T-cell (primary cell): ENCODE measurements at regions not wholly inside any gene's neighbourhood (a gene's known extent, or its start where the extent isn't known, plus 50 kb on each side); places are given as distances from the start of the nearest gene placed in this dataset.

ENCODE experiments used
- ATAC-seq, 4 experiments: fragments of 200-7000 bp in 3 of 4; fragments of 150-1000 bp in 1 of 4; cut with Tn5 transposase; replicated peaks in 1 of 4; 1 replicate in 3 of 4; 2 replicates in 1 of 4; pipeline ENCODE4 v1.10.0; 2021; ENCODE audit warnings: moderate library complexity in 3 of 4, mild to moderate bottlenecking in 2 of 4, moderate number of reproducible peaks in 1 of 4
- CTCF ChIA-PET, 2 donors: fragments of 300-600 bp; sonication (Branson Sonifier 250); formaldehyde crosslinking; loops; one replicate each; lab custom pipeline; 2022; ENCODE audit warnings: antibody characterized with exemption in 2 of 2; lab: Charles Lee
- POLR2A ChIA-PET, 2 donors: fragments of 300-600 bp; sonication (Branson Sonifier 250); formaldehyde crosslinking; loops; one replicate each; lab custom pipeline; 2022; ENCODE audit warnings: antibody characterized with exemption in 2 of 2; lab: Charles Lee
- DNase-seq, 35 experiments: peaks; one replicate each; pipeline versions ENCODE4 v3.0.0 to v3.0.0-alpha.2; 2013 to 2023
- H3K27ac ChIP-seq: one replicate; pipeline ENCODE4 v1.5.1; 2013; ENCODE audit warnings: low read length
- H3K27me3 ChIP-seq, 2 experiments: replicated peaks in 1 of 2; 1 replicate in 1 of 2; 2 replicates in 1 of 2; pipeline versions ENCODE4 v1.6.1 to v1.7.0; 2013; ENCODE audit warnings: low read length in 1 of 2, mixed read lengths in 1 of 2; ENCODE audit not compliant: control insufficient read depth in 2 of 2, insufficient read depth in 2 of 2; ENCODE audit errors: extremely low read depth in 1 of 2
- H3K36me3 ChIP-seq, 2 donors: 1 replicate in 1 of 2; 2 replicates in 1 of 2; pipeline versions ENCODE4 v1.6.1 to v1.7.0; 2013; ENCODE audit warnings: low read length in 1 of 2; ENCODE audit not compliant: control insufficient read depth in 2 of 2, insufficient read depth in 1 of 2; ENCODE audit errors: extremely low read depth in 1 of 2
- H3K4me1 ChIP-seq, 2 experiments: 1 replicate in 1 of 2; 2 replicates in 1 of 2; pipeline versions ENCODE4 v1.6.1 to v1.7.0; 2013; ENCODE audit warnings: low read length in 2 of 2, mixed read lengths in 1 of 2; ENCODE audit not compliant: insufficient read depth in 2 of 2, control insufficient read depth in 1 of 2; ENCODE audit errors: extremely low read depth in 1 of 2
- H3K4me3 ChIP-seq, 2 donors: 1 replicate in 1 of 2; 2 replicates in 1 of 2; pipeline versions ENCODE4 v1.5.1 to v1.7.0; 2013; ENCODE audit warnings: mild to moderate bottlenecking in 2 of 2, low read length in 1 of 2, moderate library complexity in 1 of 2; ENCODE audit not compliant: control insufficient read depth in 1 of 2; ENCODE audit errors: extremely low read depth in 1 of 2
- H3K9me3 ChIP-seq: 2 replicates; pipeline ENCODE4 v1.7.0; 2013
- H3K27ac Mint-ChIP-seq, 2 donors: one replicate each; pipeline ENCODE4 v1.8.0; 2020 to 2021; ENCODE audit warnings: mild to moderate bottlenecking in 2 of 2, mixed read lengths in 2 of 2
- H3K27me3 Mint-ChIP-seq, 2 donors: one replicate each; pipeline ENCODE4 v1.8.0; 2021 to 2022; ENCODE audit warnings: mixed read lengths in 2 of 2
- H3K36me3 Mint-ChIP-seq: one replicate; pipeline ENCODE4 v1.8.0; 2021; ENCODE audit warnings: mixed read lengths
- H3K4me1 Mint-ChIP-seq, 3 donors: one replicate each; pipeline ENCODE4 v1.8.0; 2020 to 2022; ENCODE audit warnings: mixed read lengths in 3 of 3, mild to moderate bottlenecking in 1 of 3
- H3K4me3 Mint-ChIP-seq, 3 donors: one replicate each; pipeline ENCODE4 v1.8.0; 2020 to 2022; ENCODE audit warnings: mild to moderate bottlenecking in 3 of 3, mixed read lengths in 3 of 3, moderate library complexity in 3 of 3
- H3K9me3 Mint-ChIP-seq, 3 donors: one replicate each; pipeline ENCODE4 v1.8.0; 2020 to 2022; ENCODE audit warnings: mixed read lengths in 3 of 3
- WGBS: methylation state at CpG from one replicate; pipeline ENCODE4 v1.1.5; 2013; ENCODE audit warnings: missing lambda C conversion rate; ENCODE audit not compliant: insufficient coverage; 5-methylcytosine and 5-hydroxymethylcytosine counted together

DNA sequence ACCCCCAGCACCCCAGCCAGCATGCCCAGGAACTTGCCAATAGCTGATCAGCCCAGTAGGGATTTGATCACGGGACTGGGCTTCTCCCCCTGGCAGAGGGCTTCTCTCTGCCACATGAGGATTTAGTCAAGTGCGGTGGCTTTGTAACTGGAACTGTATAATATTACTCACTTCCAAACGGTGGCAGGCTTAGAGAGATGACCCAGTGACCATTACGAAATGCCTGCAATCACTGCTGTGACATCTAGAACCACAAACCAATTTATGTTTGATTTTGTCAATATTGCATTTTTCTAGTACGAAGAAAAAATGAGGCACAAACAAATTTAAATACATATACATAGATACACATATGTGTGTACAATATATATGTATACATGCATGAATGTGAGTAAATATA, 192.1 kb downstream of the ERCC6L2 start:
- H3K36me3 Mint-ChIP-seq, result no peaks in the 10 kb centered on the region
- no peaks in the 10 kb centered on the region for H3K4me1 Mint-ChIP-seq
- Histone ChIP-seq H3K4me1 (no peaks in the 10 kb centered on the region), H3K27ac (no peak overlapping the region), H3K9me3 (no peaks in the 10 kb centered on the region), H3K4me3 (no peak overlapping the region), H3K36me3 (no peaks in the 10 kb centered on the region), H3K27me3 (peaks cover 0 to 13% of the 10 kb centered on the region in 2 experiments)
- WGBS, result no CpG with 5 or more reads among the region's 5 CpGs
- H3K9me3 Mint-ChIP-seq, result no peaks in the 10 kb centered on the region
- H3K27me3 Mint-ChIP-seq, result peaks cover 0 to 3% of the 10 kb centered on the region in 2 donors
- CTCF ChIA-PET, result no interaction called here
- no peak overlapping the region for H3K27ac Mint-ChIP-seq
- POLR2A ChIA-PET, result no interaction called here
- H3K4me3 Mint-ChIP-seq, result no peak overlapping the region
- DNase-seq (no peak), ATAC-seq (no peak)

DNA sequence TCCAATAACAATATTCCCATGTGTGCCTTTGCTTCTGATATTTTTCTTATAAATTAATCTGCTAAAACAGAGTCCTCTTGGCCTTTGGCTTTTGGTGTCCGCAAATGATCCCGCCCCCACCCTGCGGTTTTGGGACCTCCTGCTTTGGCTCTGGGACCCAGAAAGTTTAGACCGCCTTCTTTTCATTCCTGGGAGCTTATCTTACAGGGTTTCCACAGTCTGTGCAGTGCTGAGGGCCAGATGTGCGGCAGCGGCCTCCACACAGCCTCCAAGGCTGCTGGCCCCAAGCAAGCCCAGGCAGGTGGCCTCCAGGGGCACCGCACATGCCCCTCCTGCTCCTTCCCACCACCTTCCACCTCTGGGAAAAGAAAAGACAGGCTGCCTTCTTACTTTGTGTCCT, 191.5 kb downstream of the ERCC6L2 start:
- POLR2A ChIA-PET, result no interaction called here
- Histone ChIP-seq H3K36me3 (no peaks in the 10 kb centered on the region), H3K4me3 (no peak overlapping the region), H3K4me1 (no peaks in the 10 kb centered on the region), H3K9me3 (no peaks in the 10 kb centered on the region), H3K27me3 (peaks cover 0 to 13% of the 10 kb centered on the region in 2 experiments), H3K27ac (no peak overlapping the region)
- Mint-ChIP-seq H3K27ac (no peak overlapping the region), H3K9me3 (no peaks in the 10 kb centered on the region), H3K4me3 (no peak overlapping the region), H3K27me3 (peaks cover 0 to 3% of the 10 kb centered on the region in 2 donors), H3K4me1 (peaks cover 2% of the 10 kb centered on the region in 3 donors), H3K36me3 (no peaks in the 10 kb centered on the region)
- CTCF ChIA-PET, result no interaction called here
- ATAC-seq (no peak), DNase-seq (no peak)
- 91% methylated on average over 6 of the region's 7 CpGs for WGBS

DNA sequence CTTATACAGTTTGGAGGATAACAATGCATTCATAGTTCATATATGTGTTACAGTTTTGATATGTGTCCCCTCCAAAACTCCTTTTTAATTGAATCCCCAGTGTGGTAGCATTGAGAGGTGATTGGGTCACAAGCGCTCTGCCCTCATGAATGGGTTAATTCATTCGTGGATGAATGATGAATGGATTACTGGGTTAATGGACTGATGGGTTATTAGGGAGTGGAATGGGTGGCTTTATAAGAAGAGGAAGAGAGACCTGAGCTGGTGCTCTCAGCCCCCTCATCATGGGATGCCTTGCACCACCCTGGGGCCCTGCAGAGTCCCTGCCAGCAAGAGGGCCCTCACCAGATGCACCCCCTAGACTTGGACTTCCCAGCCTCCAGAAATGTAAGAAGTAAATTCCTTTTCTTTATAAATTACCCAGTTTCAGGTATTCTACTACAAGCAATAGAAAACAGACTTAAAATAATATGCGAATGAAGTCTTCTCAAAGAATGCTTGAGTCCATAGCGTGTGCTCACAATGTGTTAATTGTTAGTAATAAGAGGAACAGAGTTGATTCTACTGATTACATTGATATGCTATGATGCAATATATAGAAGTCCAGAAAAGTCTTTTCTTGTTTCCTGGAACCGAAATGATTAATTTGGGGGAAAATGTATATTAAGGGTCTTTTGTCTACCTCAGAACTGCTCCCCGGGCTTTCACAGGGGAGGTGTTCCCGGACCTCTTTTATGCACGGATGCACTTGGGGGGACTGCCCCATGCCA, 190.2 kb downstream of the ERCC6L2 start:
- Histone ChIP-seq H3K27ac (no peak overlapping the region), H3K9me3 (no peaks in the 10 kb centered on the region), H3K4me1 (no peaks in the 10 kb centered on the region), H3K27me3 (peaks cover 0 to 13% of the 10 kb centered on the region in 2 experiments), H3K36me3 (no peaks in the 10 kb centered on the region), H3K4me3 (no peak overlapping the region)
- Mint-ChIP-seq H3K9me3 (no peaks in the 10 kb centered on the region), H3K36me3 (no peaks in the 10 kb centered on the region), H3K4me3 (no peak overlapping the region), H3K27ac (no peak overlapping the region), H3K27me3 (peaks cover 0 to 5% of the 10 kb centered on the region in 2 donors), H3K4me1 (peaks cover 8 to 15% (median 9%) of the 10 kb centered on the region in 3 donors)
- ATAC-seq (no peak), DNase-seq (no peak)
- CTCF ChIA-PET, result no interaction called here
- WGBS, result 100% methylated on average over 2 of the region's 8 CpGs
- POLR2A ChIA-PET, result no interaction called here

DNA sequence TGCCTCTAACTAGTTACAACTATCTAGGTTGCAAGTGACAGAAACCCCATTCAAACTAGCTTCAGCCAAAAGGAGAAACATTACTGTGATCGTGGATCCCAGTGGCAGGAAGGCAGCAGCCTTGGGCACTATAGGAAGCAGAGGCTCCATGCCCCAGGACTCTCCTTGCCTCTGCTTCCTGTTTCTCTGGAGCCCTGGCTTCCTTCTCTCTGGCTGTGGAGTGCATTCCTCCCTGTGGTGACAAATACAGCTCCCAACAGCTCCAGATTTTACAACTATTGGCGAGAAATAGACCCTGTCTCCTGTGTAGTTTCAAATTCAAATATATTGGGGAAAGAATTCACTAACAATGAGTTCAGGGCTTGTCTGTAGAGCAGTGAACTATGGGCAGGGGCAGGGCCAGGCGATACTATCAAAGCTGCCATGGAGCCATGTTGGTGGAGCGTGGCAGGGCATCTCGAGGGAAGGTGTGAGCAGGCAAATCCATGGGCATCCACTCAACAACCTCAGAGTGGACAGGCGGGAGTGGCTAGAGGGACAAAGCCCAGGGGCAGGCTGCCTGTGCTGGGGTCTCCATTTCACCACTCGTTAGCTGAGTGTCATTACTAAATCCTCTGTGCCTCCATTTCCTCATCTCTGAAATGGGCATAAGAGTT, 189.5 kb downstream of the ERCC6L2 start:
- Histone ChIP-seq H3K27me3 (peaks cover 0 to 8% of the 10 kb centered on the region in 2 experiments), H3K27ac (no peak overlapping the region), H3K36me3 (no peaks in the 10 kb centered on the region), H3K4me1 (no peaks in the 10 kb centered on the region), H3K9me3 (no peaks in the 10 kb centered on the region), H3K4me3 (no peak overlapping the region)
- no peak for ATAC-seq
- 87% methylated on average over 4 of the region's 7 CpGs for WGBS
- Mint-ChIP-seq H3K4me1 (peaks cover 8 to 19% (median 9%) of the 10 kb centered on the region in 3 donors), H3K4me3 (no peak overlapping the region), H3K27ac (no peak overlapping the region), H3K36me3 (no peaks in the 10 kb centered on the region), H3K9me3 (no peaks in the 10 kb centered on the region), H3K27me3 (peaks cover 0 to 5% of the 10 kb centered on the region in 2 donors)
- ChIA-PET POLR2A (no interaction called here), CTCF (no interaction called here)
- DNase-seq, result no peak

DNA sequence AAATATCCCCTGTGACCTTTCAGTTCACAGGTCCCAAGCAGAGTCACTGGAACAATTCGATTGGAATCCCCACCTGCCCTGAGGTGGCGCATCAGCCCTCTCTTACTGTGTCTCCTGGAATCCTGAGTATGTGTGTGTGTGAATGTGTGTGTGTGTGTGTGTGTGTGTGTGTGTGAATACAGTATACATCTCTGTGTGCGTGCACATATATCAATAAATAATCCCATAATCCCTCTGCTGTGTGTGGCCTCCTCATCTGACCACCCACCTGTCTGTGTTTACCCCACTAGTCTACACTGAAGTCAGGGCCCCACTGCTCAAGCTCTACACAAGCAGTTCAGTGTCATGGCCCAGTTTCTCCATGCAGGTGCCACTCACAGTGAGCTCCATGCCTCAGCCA, 187.4 kb downstream of the ERCC6L2 start:
- no peaks in the 10 kb centered on the region for H3K4me1 ChIP-seq
- Mint-ChIP-seq H3K9me3 (no peaks in the 10 kb centered on the region), H3K4me1 (peaks cover 8 to 19% (median 9%) of the 10 kb centered on the region in 3 donors), H3K4me3 (no peak overlapping the region), H3K27me3 (peaks cover 0 to 3% of the 10 kb centered on the region in 2 donors), H3K36me3 (no peaks in the 10 kb centered on the region), H3K27ac (no peak overlapping the region)
- ChIA-PET CTCF (interaction anchor here in 1 of 2 donors (0.8 kb wide), 1 partner anchor 10 kb away, joined by 3 read pairs; no protein-coding TSS in a partner anchor), POLR2A (no interaction called here)
- DNase-seq, result no peak
- H3K27me3 ChIP-seq, result peaks cover 0 to 8% of the 10 kb centered on the region in 2 experiments
- no peak overlapping the region for H3K27ac ChIP-seq
- no peaks in the 10 kb centered on the region for H3K36me3 ChIP-seq
- H3K9me3 ChIP-seq, result no peaks in the 10 kb centered on the region
- WGBS, result no CpG with 5 or more reads among the region's 3 CpGs
- H3K4me3 ChIP-seq, result no peak overlapping the region
- no peak for ATAC-seq

DNA sequence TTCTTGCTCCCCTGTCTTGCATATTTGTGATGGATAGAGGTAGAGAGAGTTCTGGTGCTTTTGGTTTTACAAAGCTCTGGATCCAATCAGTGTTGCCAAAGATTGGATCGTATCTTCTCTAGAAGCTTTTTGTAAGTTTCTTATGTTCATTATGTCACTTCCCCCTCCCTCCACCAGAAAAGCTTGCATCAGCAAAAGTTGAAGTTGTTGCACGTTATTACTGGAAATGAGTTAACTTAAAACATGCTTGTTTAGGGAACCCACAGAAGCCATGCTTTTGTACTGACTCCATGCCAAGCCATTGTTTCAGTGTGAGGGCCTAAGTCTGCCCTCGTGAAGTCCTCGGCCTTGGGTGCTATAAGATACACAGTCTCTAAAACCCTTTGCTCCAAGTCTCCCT, 186.5 kb downstream of the ERCC6L2 start:
- H3K9me3 ChIP-seq, result no peaks in the 10 kb centered on the region
- Mint-ChIP-seq H3K36me3 (no peaks in the 10 kb centered on the region), H3K9me3 (no peaks in the 10 kb centered on the region), H3K4me3 (no peak overlapping the region), H3K27ac (no peak overlapping the region), H3K4me1 (peaks cover 10 to 19% (median 12%) of the 10 kb centered on the region in 3 donors), H3K27me3 (peaks cover 0 to 3% of the 10 kb centered on the region in 2 donors)
- DNase-seq (no peak), ATAC-seq (no peak)
- no peaks in the 10 kb centered on the region for H3K36me3 ChIP-seq
- CTCF ChIA-PET, result interaction anchor here in 1 of 2 donors (0.5 kb wide), 1 partner anchor 484 kb away, joined by 3 read pairs; no protein-coding TSS in a partner anchor
- peaks cover 0 to 4% of the 10 kb centered on the region in 2 experiments for H3K27me3 ChIP-seq
- no peaks in the 10 kb centered on the region for H3K4me1 ChIP-seq
- H3K4me3 ChIP-seq, result no peak overlapping the region
- POLR2A ChIA-PET, result no interaction called here
- 83% methylated on average over 2 of the region's 4 CpGs for WGBS
- no peak overlapping the region for H3K27ac ChIP-seq
